HCT116 (cell line): ENCODE measurements at regions not wholly inside any gene's neighbourhood (a gene's known extent, or its start where the extent isn't known, plus 50 kb on each side); places are given as distances from the start of the nearest gene placed in this dataset.
A peak's percentile ranks its signal among the peaks of the same experiment; 100 is the strongest.

Experiments used
- ATAC-seq: fragments of 200-7000 bp; cut with Tn5 transposase; 2 replicates; pipeline ENCODE4 v1.9.1; 2020; ENCODE audit warnings: mild to moderate bottlenecking, moderate library complexity
- BruUV-seq: library from RNA; stranded (reverse); fragments of 400-500 nt; replicated peaks from 2 replicates; lab custom pipeline; 2021; lab: Mats Ljungman, UMichigan
- CTCF ChIA-PET: fragments of 300-600 bp; sonication (Branson Sonifier 250); formaldehyde crosslinking; loops from one replicate; lab custom pipeline; 2021; ENCODE audit warnings: antibody characterized with exemption; lab: Charles Lee
- POLR2A ChIA-PET: fragments of 300-600, 350-600 bp; sonication (Branson Sonifier 250); formaldehyde crosslinking; loops from one replicate; lab custom pipeline; 2021; ENCODE audit warnings: antibody characterized with exemption; lab: Charles Lee
- RAD21 ChIA-PET, 2 experiments: fragments of 300-600 bp; sonication (Branson Sonifier 250); formaldehyde crosslinking; loops; one replicate each; lab custom pipeline; 2023; ENCODE audit warnings: low total read pairs in 2 of 2; ENCODE audit not compliant: uncharacterized antibody in 2 of 2, unreplicated experiment in 2 of 2, low non-redundant PET in 1 of 2; lab: Charles Lee
- DNase-seq: peaks from one replicate; pipeline ENCODE4 v3.0.0-alpha.2; 2010; ENCODE audit warnings: low read depth, low spot score
- H2AFZ ChIP-seq: fragments of 200-600 bp; shearing (Covaris generic), sonication (generic); 2 replicates; pipeline ENCODE4 v1.6.1; 2017; ENCODE audit warnings: low read depth, mixed run types, mixed read lengths, antibody characterized with exemption, low read length; ENCODE audit not compliant: poor library complexity, severe bottlenecking
- H3K27ac ChIP-seq: 2 replicates; pipeline ENCODE4 v1.5.1; 2012; ENCODE audit warnings: low read depth, low read length
- H3K27me3 ChIP-seq: fragments of 200-600 bp; sonication (generic); 2 replicates; pipeline ENCODE4 v1.6.1; 2016; ENCODE audit warnings: mixed run types, low read length, mixed read lengths; ENCODE audit not compliant: insufficient read depth
- H3K36me3 ChIP-seq, 2 experiments: fragments of 200-500 bp in 1 of 2; fragments of 200-600 bp in 1 of 2; sonication (Bioruptor generic) in 1 of 2; sonication (generic) in 1 of 2; 2 replicates each; pipeline versions ENCODE4 v1.5.1 to v1.6.1; 2014 to 2016; ENCODE audit warnings: low read length in 2 of 2, inconsistent platforms in 1 of 2, mixed read lengths in 1 of 2, mixed run types in 1 of 2; ENCODE audit not compliant: insufficient read depth in 2 of 2, control insufficient read depth in 1 of 2
- H3K4me1 ChIP-seq, 2 experiments: fragments of 200-600 bp in 1 of 2; sonication (generic) in 1 of 2; 2 replicates each; pipeline versions ENCODE4 v1.5.1 to v1.6.1; 2012 to 2017; ENCODE audit warnings: low read length in 2 of 2, inconsistent platforms in 1 of 2, mild to moderate bottlenecking in 1 of 2, mixed read lengths in 1 of 2, mixed run types in 1 of 2, moderate library complexity in 1 of 2; ENCODE audit not compliant: insufficient read depth in 2 of 2, control insufficient read depth in 1 of 2
- H3K4me2 ChIP-seq: fragments of 200-600 bp; sonication (generic); 2 replicates; pipeline ENCODE4 v1.6.1; 2017; ENCODE audit warnings: mixed run types, low read length, mixed read lengths
- H3K4me3 ChIP-seq, 2 experiments: fragments of 200-600 bp in 1 of 2; sonication (generic) in 1 of 2; replicated peaks in 1 of 2; 2 replicates each; pipeline ENCODE4 v1.5.1; 2011 to 2016; ENCODE audit warnings: low read length in 2 of 2, control low read depth in 1 of 2, low read depth in 1 of 2, mild to moderate bottlenecking in 1 of 2, mixed read lengths in 1 of 2, mixed run types in 1 of 2
- H3K79me2 ChIP-seq: fragments of 200-600 bp; sonication (generic); 2 replicates; pipeline ENCODE4 v1.6.1; 2017; ENCODE audit warnings: mild to moderate bottlenecking, mixed run types, low read length, moderate library complexity, mixed read lengths; ENCODE audit not compliant: insufficient read depth
- H3K9ac ChIP-seq: fragments of 200-600 bp; sonication (generic); 2 replicates; pipeline ENCODE4 v1.6.1; 2016; ENCODE audit warnings: low read length, mixed read lengths
- H3K9me2 ChIP-seq: fragments of 200-600 bp; sonication (generic), shearing (Covaris generic); 2 replicates; pipeline ENCODE4 v1.6.1; 2017; ENCODE audit warnings: mixed run types, mild to moderate bottlenecking, moderate library complexity; ENCODE audit not compliant: insufficient read depth
- H3K9me3 ChIP-seq, 2 experiments: fragments of 200-500 bp in 1 of 2; fragments of 200-600 bp in 1 of 2; sonication (Bioruptor generic) in 1 of 2; sonication (generic) in 1 of 2; 2 replicates each; pipeline ENCODE4 v1.6.1; 2014 to 2017; ENCODE audit warnings: low read length in 2 of 2, mixed read lengths in 2 of 2, inconsistent platforms in 1 of 2, low read depth in 1 of 2, mild to moderate bottlenecking in 1 of 2, mixed run types in 1 of 2, moderate library complexity in 1 of 2; ENCODE audit not compliant: control insufficient read depth in 1 of 2, insufficient read depth in 1 of 2
- H4K20me1 ChIP-seq: fragments of 200-600 bp; sonication (generic), shearing (Covaris generic); 2 replicates; pipeline ENCODE4 v1.6.1; 2017; ENCODE audit warnings: mixed run types, mild to moderate bottlenecking, moderate library complexity; ENCODE audit not compliant: insufficient read depth
- EZH2phosphoT487 ChIP-seq: fragments of 200-600 bp; IDR thresholded peaks from 2 replicates; pipeline ENCODE4 v1.6.1; 2018; ENCODE audit warnings: antibody characterized with exemption, borderline replicate concordance
- FOSL1 ChIP-seq: IDR thresholded peaks from 2 replicates; pipeline ENCODE4 v1.6.1; 2012; ENCODE audit warnings: low read depth
- MAX ChIP-seq: IDR thresholded peaks from 2 replicates; pipeline ENCODE4 v1.6.1; 2012
- POLR2A ChIP-seq: IDR thresholded peaks from 2 replicates; pipeline ENCODE4 v1.7.0; 2011; ENCODE audit warnings: borderline replicate concordance; ENCODE audit not compliant: insufficient read depth, insufficient read length; ENCODE audit errors: extremely low read depth
- RAD21 ChIP-seq: IDR thresholded peaks from 2 replicates; pipeline ENCODE4 v1.6.1; 2012; ENCODE audit warnings: low read depth, mild to moderate bottlenecking
- TCF7L2 ChIP-seq: IDR thresholded peaks from 2 replicates; pipeline ENCODE4 v1.7.0; 2011; ENCODE audit warnings: borderline replicate concordance, inconsistent platforms; ENCODE audit not compliant: insufficient read depth, insufficient read length; ENCODE audit errors: extremely low read depth
- YY1 ChIP-seq: IDR thresholded peaks from 2 replicates; pipeline ENCODE4 v1.6.1; 2011; ENCODE audit warnings: low read length, low read depth, moderate library complexity, mild to moderate bottlenecking; ENCODE audit not compliant: insufficient replicate concordance; ENCODE audit errors: extremely low read depth
- ZFX ChIP-seq: fragments of 450-650 bp; IDR thresholded peaks from 2 replicates; pipeline ENCODE4 v1.6.1; 2017
- ZNF274 ChIP-seq: fragments of 200-500 bp; sonication (Bioruptor generic); IDR thresholded peaks from 2 replicates; pipeline ENCODE4 v1.6.1; 2014; ENCODE audit warnings: mild to moderate bottlenecking, low read depth, low read length, inconsistent platforms
- intact Hi-C: fragments of 100-400 bp; cut with micrococcal nuclease; formaldehyde crosslinking; loops from 2 replicates; pipeline ENCODE4 v1.10.0; 2022
- TF ChIP-seq, protein P1 (sequence below), 3 experiments: fragments of 200-600 bp in 1 of 3; sonication (generic) in 1 of 3; IDR thresholded peaks in 2 of 3; conservative IDR thresholded peaks in 1 of 3; 2 replicates each; pipeline ENCODE4 v1.5.1; 2012 to 2017; ENCODE audit warnings: low read depth in 2 of 3, low read length in 2 of 3, antibody characterized with exemption in 1 of 3, borderline replicate concordance in 1 of 3, control low read depth in 1 of 3, mild to moderate bottlenecking in 1 of 3, mixed read lengths in 1 of 3, mixed run types in 1 of 3, moderate library complexity in 1 of 3; ENCODE audit not compliant: insufficient read depth in 1 of 3

DNA sequence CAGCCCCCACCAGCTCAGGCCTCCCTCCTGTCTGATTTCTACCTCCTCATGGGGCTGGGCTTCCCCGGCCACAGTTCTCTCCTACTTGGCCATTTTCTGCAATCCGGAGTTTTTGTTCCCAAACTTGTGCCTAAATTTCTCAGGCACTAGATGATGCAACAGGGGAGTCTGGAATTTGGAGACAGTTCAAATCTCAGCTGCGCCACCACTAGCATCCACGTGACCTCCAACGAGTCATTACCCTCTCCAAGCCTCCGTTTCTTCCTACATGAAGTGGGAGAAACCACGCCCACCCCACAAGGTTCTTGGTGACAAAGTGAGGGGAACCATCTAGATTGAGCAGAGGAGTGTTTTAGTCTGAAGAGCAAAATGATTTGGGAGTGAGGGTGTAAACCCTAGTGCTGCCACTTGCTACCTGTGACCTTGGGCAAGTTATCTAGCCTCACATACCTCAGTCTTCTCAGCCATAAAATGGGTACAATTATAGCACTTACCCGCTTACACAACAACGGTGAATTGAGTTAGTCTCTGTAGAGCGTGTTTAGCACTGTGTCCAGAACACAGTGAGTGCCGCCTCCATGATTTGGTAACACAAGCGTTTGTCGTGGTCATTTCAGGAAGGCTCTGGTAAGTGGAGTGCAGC lies 61.4 kb upstream of the ASAP2 start:
- no peaks in the 10 kb centered on the region for H4K20me1 ChIP-seq
- BruUV-seq, result no TSS peak
- no peak overlapping the region for H2AFZ ChIP-seq
- no peaks in the 10 kb centered on the region for H3K9me2 ChIP-seq
- ChIA-PET RAD21 (no interaction called here), POLR2A (no interaction called here), CTCF (interaction anchor here (1.1 to 5.2 kb wide), 2 partner anchors 188 to 226 kb away, joined by 4 to 39 read pairs; no protein-coding TSS in a partner anchor)
- TF ChIP-seq YY1, result no peak
- TF ChIP-seq ZFX, result no peak
- TF ChIP-seq POLR2A, result no peak
- TF ChIP-seq ZNF274, result no peak
- no peak for TF ChIP-seq RAD21
- no peak for TF ChIP-seq MAX
- no peak for TF ChIP-seq TCF7L2
- no peak for TF ChIP-seq EZH2phosphoT487
- no peak for TF ChIP-seq FOSL1
- TF ChIP-seq, protein P1, sequence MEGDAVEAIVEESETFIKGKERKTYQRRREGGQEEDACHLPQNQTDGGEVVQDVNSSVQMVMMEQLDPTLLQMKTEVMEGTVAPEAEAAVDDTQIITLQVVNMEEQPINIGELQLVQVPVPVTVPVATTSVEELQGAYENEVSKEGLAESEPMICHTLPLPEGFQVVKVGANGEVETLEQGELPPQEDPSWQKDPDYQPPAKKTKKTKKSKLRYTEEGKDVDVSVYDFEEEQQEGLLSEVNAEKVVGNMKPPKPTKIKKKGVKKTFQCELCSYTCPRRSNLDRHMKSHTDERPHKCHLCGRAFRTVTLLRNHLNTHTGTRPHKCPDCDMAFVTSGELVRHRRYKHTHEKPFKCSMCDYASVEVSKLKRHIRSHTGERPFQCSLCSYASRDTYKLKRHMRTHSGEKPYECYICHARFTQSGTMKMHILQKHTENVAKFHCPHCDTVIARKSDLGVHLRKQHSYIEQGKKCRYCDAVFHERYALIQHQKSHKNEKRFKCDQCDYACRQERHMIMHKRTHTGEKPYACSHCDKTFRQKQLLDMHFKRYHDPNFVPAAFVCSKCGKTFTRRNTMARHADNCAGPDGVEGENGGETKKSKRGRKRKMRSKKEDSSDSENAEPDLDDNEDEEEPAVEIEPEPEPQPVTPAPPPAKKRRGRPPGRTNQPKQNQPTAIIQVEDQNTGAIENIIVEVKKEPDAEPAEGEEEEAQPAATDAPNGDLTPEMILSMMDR (IDR thresholded peaks at IDR 0.05 in 2 of 3, conservative IDR thresholded peaks at IDR 0.05 in 1 of 3; ENCODE audit: borderline replicate concordance in 1 of 3, insufficient read depth in 1 of 3, low read depth in 2 of 3, low read length in 2 of 3), result no peak
- H3K4me3 ChIP-seq, result no peak overlapping the region
- H3K27ac ChIP-seq, result no peak overlapping the region
- H3K9ac ChIP-seq, result no peak overlapping the region
- no peaks in the 10 kb centered on the region for H3K36me3 ChIP-seq
- H3K4me1 ChIP-seq, result peaks cover 18 to 34% of the 10 kb centered on the region in 2 experiments; a peak in 3 of 4 replicates
- H3K79me2 ChIP-seq, result no peaks in the 10 kb centered on the region
- intact Hi-C loops, result loop anchor here (10.0 kb wide), 1 partner anchor 330 kb away; the partner anchor contains the start of gene IAH1
- H3K4me2 ChIP-seq, result peak overlapping the region; percentile 27; the same call in 1 of the 2 replicates
- H3K27me3 ChIP-seq, result no peaks in the 10 kb centered on the region
- no peaks in the 10 kb centered on the region for H3K9me3 ChIP-seq
- ATAC-seq (no peak), DNase-seq (no peak)
